Ishikawa (cell line): ENCODE measurements at regions not wholly inside any gene's neighbourhood (a gene's known extent, or its start where the extent isn't known, plus 50 kb on each side); places are given as distances from the start of the nearest gene placed in this dataset.

Experiments
- EGR1 ChIP-seq: IDR thresholded peaks from 2 replicates; pipeline ENCODE4 v1.6.1; 2012
- FOXM1 ChIP-seq: IDR thresholded peaks from 2 replicates; pipeline ENCODE4 v1.6.1; 2012; ENCODE audit warnings: low read depth, borderline replicate concordance
- TEAD4 ChIP-seq: IDR thresholded peaks from 2 replicates; pipeline ENCODE4 v1.6.1; 2012
- YY1 ChIP-seq: IDR thresholded peaks from 2 replicates; pipeline ENCODE4 v1.6.1; 2012; ENCODE audit warnings: low read depth
- TF ChIP-seq, protein P1 (sequence below): IDR thresholded peaks from 2 replicates; pipeline ENCODE4 v1.6.1; 2012

DNA sequence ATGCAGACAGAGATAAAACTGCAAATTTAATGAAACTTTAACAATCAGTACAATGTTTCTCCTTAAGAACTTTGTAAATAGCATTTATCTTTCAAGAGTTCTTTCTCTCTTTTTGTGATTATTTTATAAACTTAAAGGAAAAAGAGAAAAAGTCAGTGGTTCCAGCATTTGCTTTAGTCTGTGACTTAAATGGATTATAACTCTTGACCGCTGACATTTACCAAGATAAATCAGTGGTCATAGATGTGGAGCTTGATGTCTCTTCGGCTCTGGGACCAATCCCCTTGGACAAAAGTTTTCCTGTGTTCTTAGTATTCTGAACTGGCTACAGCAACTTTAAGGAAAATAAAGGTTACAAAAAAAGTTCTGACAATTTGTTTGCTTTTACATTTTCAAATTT is 162.6 kb downstream of the TM9SF2 start:
- TF ChIP-seq TEAD4, result no peak
- no peak for TF ChIP-seq FOXM1
- no peak for TF ChIP-seq YY1
- TF ChIP-seq, protein P1, sequence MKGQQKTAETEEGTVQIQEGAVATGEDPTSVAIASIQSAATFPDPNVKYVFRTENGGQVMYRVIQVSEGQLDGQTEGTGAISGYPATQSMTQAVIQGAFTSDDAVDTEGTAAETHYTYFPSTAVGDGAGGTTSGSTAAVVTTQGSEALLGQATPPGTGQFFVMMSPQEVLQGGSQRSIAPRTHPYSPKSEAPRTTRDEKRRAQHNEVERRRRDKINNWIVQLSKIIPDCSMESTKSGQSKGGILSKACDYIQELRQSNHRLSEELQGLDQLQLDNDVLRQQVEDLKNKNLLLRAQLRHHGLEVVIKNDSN, result no peak
- TF ChIP-seq EGR1, result no peak
